GM18520 (cell line): ENCODE measurements at regions not wholly inside any gene's neighbourhood (a gene's known extent, or its start where the extent isn't known, plus 50 kb on each side); places are given as distances from the start of the nearest gene placed in this dataset.

Experiments used
- ATAC-seq: cut with Tn5 transposase; IDR thresholded peaks from one replicate; pipeline ENCODE4 v1.9.1; 2021; ENCODE audit not compliant: unreplicated experiment

DNA sequence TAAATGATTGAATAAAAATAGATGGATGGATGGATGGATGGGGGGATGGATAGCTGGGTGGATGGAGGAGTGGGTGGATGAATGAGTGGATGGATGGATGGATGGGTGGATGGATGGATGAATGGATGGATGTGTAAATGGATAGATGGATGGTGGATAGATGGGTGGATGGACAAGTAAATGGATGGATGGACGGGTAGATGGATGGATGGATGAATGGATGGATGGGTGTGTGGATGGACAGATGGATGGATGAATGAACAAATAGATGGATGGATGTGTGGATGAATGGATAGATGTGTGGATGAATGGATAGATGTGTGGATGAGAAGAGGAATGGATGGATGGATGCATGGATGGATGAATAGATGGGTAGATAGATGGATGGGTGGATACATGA lies 490.8 kb downstream of the VRK1 start:
- no peak for ATAC-seq

DNA sequence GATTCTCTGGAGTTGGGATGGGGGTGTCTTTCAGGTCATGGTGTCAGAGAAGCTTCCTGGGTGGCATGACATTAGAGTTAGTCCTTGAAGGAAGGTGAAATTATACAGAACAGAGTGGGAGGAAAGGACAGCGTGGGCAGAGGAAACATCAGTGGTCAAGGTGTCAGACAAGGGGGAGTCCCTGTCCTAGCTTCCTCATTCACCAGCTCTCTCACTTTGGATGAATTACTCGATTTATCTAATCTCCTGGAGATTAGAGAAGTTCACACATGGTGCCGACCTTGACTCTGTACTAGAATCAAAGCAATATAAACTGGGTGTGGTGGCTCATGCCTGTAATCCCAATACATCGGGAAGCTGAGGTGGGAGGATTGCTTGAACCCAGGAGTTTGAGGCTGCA lies 492.9 kb downstream of the VRK1 start:
- no peak for ATAC-seq

DNA sequence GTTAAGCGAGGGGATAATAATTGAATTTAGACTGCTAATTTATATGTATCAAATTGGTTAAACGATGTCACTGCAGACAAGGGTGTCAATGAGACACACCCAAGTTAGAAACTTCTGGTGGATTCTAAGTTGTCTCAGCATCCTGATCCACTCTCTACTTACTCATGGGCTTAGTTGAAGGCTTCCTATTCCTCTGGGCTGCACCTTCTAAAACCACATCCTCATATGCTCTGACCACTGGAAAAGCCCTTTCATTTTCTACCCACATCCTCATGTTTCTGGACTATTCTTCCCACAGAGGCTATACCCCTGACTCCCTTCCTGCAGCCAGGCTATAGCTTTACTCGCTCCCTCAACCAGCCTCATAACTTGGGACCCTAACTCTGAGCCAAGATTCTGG lies 493.8 kb downstream of the VRK1 start:
- ATAC-seq: no peak

DNA sequence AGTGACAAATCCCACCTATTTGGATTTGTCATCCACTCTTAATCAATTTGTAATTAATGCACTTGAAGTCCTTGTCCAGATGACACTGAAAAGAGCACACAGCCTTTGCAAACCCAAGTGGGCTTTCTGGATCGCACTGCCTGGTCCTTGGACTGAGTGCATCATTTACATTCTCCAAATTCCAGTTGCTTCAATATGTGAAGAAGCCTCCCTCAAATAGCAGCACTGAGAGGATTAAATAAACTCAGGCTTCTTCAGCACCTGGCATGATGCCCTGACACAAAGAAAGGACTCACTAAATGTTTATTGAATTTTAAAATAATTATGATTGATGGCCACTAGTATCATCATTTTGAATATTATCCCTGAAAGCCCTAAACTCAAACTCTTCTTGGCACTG lies 496.5 kb downstream of the VRK1 start:
- ATAC-seq: no peak

DNA sequence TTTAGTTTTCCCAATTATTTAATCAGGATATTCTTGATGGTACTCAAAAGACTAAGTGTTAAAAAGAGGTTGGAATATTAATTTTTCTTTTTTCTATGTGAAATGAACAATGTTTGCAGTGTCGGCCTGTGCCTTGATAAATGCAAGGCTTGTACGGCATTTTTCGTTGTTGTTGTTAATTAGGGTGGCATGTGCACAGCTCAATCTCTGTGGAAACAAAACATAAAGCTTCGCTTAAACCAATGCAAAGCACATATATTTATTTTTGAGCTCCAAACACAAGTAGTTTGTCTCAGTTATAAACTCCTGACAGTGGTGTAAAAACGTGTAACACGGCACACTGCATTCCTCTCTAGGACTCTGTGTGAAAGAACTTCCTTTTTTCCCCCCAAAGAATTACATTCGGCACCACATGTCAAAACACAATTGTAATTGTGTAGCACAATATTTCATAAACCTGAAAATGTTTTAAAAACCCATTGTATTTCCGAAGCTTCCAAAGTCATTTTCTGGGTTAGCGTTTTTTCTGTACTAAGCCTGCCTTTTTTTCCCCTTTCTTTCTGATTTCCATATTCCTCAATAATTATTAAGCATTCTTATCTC lies 498.0 kb downstream of the VRK1 start:
- ATAC-seq: no peak

DNA sequence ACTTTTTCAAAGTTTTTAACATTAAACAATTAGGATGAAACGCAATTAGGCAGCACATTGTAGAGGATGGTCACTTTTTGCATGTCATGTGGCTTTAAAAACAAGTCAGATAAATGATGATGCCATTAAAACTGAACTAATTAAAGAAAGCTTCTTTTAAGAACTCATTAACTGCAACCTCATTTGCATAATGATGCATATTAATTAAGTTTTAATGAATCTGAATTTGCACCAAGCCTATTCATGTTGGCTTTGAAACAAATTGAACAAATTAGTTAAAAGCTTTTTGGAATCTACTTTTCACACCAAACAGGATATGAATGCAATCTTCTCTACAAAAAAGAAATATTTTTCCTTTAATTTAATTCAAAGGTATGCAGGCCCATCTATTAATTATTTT lies 499.0 kb downstream of the VRK1 start:
- ATAC-seq: no peak

DNA sequence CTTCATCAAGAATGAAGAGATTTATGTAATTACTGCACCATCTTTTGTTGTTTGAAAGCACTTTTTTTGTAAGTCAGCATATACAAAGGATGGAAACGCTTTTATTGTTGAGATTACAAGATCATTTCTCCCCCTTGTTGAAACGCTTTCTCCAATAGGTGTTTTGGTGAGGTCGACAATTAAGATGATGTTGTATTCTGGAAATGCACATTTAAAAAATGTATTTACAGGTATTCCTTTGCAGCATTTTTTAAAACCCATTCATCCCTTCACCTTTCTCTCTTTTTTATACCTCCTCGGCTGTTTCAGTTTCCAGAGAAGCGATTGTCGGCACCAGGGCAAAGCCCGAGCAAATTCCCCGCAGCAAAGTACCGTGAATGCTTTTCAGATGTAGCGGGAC lies 499.9 kb downstream of the VRK1 start:
- ATAC-seq: no peak

DNA sequence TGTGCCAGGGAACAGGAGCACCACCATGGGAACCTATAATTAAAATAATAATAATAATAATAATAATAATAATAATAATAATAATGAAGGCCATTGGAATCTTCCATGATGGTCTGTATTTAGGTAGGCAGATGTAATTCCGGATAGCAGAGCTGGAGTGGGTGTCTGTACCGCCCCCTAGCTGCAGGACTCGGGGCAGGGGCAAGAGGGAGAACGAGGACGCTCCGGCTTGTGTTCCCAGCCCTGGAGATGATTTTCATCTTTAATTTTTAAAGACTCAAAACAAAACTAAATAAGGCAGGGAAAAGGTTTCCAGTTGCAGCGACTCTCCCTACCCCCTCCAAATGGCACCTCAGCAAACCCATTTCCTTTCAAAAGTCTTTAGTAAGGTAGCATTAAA lies 501.1 kb downstream of the VRK1 start:
- no peak for ATAC-seq

DNA sequence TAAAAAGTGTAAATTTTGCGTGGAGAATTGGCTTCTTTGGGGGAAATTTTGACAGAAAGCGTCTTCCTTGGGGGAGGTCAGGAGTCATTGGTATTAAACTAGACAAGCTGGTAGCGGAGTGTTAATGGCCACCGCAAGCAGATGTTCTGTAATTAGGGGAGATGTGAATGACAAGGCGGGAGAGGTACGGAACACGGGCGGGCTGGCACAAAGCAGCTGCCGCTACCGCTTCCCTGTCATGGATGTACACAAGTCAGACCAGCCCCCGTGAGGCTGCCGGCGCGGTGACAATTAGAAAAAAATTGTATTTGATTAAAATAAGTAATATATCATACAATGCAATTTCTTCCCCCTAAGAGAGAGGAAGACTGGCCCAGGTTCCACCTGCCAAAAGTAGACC lies 501.6 kb downstream of the VRK1 start:
- no peak for ATAC-seq

DNA sequence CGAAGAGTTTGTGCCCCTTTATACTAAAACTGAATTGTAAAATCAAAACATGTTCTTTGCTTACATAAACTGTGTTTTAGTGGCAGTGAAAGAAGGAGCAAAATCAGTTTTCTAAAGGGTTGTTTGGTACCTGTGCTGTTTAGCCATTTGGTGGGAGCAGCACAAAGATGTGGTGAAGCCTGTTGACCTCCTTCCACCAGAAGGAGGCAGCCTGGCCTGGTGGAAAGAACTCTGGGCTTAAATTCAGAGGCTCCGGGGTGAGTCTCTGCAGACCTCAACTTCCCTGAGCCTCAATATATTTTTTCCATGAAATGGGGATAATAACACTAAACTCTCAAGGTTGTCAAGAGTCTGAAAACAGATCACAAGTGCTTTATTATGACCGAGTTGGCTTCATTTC lies 502.5 kb downstream of the VRK1 start:
- no peak for ATAC-seq

DNA sequence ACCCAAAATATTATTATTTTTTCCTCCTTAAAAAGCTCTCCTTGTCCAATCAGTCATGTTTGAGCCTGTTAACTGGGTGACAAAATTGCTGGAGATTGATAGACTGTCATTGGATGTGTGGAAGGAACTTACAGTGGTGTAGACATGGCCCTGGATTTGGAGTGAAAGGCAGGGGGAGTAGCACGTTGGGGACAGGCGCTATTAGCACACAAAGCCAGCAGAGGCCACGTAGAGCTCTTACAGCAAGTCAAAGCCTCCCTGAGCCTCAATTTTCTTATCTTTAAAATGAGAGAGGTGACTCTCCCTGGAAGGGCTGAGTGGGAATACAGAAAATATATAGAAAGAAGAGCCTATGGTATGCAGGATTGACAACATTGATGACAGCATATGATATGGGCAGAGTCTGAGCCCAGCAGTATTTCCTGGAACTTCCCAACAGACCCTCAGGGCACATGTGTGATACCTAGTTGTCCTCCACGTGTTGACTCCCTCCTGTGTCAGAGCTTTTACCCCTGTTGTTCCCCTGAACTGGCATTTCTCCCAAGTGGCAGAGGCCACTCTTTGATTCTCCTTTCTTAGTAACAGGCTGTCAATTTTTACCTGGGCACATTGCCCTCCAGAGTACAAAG lies 504.9 kb downstream of the VRK1 start:
- no peak for ATAC-seq

DNA sequence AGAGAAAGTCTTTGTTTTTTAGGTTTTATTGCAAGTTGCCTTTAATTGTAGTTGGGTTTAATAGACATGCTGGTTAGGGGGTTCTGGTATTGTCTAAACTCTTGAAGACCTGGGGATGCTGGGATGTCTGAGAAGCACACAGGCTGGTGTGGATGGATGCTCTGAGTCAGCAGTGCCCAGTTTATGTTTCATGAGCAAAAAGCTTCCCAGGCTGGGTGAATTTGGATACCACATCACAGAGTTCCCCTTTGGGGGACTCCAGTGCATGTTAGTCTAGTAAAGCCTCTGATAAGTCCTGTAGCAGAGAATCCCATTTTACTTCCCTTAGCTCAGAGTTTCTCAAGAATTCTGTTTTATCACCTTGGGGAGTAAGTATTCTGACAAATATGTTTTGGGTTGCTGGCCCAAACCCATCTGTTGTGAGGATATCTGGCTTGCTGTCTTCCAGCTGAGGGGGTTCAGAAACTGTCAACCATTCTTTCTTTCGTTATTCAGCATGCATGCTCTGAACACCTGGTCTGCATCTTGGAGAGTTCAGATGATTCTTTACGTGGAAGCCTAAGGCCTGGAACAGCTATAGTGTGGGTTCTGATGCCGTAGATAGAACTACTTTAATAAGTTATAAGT lies 509.1 kb downstream of the VRK1 start:
- no peak for ATAC-seq

DNA sequence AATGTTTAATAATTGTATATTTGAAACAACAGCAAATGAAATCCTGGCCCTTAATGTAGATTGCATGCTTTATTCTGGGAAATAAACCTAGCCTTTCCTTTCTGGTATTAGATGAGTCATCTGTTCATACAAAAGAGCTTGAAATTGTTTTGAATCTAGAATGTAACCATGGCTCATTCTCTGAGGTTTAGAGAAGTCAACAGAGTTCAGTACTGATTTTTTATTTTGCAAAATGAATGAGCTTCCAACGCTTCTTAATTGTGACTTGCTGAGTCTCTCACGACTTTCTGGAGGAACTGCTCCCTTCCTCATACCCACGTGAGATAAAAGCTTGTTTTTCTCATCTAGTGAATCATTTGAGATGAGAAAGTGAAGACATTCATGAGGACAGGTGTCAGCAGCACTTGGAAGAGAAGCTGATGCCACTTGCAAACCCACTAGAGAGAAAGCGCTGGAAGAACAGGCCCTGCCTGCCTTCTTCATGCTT lies 509.6 kb downstream of the VRK1 start:
- no peak for ATAC-seq

DNA sequence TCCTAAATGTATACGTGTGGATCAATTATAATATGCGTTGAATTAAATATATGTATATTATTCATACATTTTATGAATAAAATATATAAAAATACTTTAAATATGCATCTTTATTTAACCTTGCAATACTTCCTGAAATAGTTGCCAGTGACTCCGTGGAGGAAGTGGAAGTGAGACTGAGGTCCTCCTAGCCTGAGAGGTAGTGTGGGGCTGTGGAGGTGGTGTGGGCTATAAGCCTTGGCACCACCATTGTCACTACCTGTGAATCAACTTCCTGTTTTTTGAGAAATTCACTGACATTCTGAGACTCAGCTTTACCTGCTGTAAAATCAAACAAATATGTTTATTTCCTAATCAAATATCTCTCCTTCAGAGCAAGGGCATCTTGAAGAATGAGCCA lies 514.2 kb downstream of the VRK1 start:
- ATAC-seq: no peak

DNA sequence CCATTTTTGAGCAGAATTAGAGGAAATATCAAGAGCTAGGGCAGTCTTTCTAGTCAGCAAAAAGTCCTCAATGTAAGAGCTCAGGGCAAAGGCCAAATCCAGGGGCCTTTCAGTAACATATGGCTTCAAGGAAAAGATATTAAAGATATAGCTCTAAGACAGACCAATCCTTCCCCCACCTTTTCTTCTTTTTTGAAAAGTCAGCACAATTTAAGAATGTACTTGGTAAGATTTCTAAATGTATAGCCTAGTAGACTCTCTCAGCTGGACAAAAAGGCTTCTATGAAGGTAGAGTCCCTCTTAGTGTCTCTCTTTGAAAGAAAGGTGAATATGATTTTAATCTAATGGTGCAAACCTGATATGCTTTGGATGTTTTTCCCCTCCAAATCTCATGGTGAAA lies 515.7 kb downstream of the VRK1 start:
- no peak for ATAC-seq

DNA sequence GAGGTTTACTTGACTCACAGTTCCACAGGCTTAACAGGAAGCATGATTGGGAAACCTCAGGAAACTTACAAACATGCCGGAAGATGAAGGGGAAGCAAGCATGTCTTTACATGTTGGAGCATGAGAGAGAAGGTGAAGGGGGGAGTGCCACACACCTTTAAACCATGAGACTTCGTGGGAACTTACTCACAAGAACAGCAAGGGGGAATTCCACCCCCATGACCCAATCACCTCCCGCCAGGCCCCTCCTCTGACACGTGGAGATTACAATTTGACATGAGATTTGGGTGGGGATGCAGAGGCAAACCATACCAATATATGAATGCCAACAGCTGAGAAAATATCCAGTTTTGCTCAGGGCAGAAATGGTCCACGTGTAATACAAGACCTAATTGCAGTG lies 518.6 kb downstream of the VRK1 start:
- ATAC-seq: no peak

DNA sequence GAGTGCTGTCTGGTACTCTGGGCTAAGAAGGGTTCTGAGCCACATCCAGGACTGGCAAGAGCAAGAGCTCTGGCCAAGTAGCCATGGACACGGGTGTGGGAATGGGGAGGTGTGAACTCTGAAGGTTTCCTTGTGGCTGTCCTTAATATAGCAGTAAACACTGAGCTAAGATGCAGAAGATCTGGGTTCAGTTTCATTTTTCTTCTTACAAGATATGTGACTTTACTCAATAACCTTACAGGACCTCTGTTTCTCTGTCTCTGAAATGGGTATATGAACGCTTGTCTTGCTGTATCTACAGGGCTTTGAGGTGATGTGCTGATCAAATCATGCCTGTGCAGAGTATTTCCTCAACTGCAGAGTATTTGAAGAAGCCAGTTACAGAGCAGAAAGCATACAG lies 521.2 kb downstream of the VRK1 start:
- ATAC-seq: no peak

DNA sequence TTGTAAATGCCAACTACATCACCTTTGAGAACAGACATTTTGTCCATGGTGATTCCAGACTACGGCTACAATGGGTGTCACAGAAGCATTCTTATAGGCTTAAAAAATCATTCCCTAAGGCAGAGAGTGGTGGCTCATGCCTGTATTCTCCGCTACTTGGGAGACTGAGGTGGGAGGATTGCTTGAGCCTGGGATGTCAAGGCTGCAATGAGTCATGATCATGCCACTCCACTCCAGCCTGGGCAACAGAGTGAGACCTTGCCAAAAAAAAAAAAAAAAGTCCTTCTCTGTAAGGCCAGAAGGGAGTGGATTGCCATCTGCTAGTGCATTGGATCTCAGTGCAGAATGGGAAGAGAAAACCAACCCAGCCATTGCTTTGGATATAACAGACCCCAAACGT lies 522.5 kb downstream of the VRK1 start:
- no peak for ATAC-seq

DNA sequence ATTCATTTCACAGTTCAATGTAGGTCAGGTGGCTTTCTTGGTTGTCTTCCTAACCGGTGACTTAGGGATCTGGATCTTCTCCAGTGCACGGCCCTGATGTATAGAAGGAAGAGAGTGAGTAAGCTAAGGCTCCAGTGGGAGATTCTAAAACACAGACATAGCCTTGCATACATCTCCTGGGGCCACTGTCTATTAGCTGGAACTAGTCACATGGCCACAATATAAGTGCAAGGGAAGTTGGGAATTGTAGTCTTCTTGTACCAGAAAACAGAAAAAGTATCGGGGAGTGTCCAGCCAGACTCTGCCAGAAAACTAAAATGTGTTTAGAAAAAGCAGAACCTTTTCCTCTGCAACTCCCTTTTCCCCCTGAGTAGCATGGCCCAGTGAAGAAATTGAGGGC lies 531.6 kb downstream of the VRK1 start:
- no peak for ATAC-seq

DNA sequence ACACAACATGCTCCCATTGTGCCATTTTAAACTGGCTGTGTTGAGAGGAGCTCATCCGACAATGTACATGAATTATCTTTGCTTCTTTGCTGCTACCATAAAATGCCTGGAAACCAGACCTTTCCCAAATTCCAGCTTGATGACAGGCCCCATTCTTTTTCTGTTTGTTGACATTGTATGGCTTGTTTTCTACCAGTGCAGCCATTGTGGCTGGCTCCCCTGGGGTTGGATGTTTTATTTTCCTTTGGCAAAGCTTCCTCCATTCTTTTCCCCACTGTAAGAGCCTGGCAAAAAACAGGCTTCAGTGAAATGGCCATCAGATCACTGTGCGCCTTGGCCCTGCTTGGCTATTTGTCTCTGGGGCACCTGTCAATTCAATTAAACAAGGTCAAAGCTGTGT lies 532.5 kb downstream of the VRK1 start:
- no peak for ATAC-seq

DNA sequence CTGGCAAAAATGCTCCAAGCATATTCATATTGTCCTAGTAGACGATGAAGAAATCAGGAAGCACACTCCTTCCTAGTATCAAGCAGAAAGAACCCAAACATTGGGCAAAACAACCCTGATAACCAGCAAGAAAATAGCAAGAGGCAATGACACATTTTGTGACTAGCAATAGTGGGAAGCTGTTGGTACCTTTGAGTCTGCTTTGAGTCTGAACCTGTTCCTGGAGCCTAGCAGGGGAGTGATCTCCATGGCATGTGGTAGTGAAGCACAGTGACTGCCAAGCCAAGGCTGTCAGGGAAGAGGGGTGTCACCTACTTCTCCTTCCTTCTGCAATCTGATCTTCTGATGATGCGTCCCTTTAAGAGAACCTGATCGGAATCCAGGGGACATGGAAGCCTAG lies 533.9 kb downstream of the VRK1 start:
- ATAC-seq: no peak

DNA sequence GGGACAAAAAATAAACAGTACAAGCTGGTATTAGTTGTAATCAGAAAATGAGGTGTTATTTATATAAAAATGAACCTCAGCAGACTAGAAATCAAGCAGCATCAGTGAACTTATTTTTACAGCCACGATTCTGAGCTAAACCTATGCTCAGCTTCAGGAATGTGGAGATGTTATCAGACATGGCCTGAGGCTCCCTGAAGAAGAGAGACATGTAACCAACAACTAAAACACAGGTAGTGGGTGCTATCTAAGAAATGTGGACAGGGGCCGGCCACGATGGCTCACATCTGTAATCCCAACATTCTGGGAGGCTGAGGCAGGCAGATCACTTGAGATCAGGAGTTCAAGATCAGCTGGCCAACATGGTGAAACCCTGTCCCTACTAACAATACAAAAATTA lies 534.3 kb downstream of the VRK1 start:
- ATAC-seq: no peak

DNA sequence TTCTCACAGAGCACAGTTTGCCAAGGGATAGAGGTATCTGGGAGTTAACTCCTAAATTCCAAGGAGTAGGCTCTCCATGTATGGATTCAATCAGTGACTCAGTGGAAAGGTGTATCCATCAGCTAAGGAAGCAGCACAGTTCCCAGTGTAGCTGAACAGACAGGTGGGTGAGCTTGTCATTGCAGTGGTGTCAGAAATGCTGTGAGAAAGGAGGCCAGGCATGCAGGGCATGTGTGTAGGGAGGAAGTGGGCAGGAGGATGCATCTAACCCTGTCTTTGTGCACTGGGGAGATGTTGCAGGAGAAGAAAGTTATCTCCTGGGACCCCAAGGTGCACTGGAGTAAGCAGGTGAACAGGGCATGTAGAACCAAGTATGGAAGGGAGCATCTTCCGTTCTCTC lies 539.0 kb downstream of the VRK1 start:
- ATAC-seq: no peak
